SU-DHL-6 (cell line): ENCODE measurements at regions not wholly inside any gene's neighbourhood (a gene's known extent, or its start where the extent isn't known, plus 50 kb on each side); places are given as distances from the start of the nearest gene placed in this dataset.

ENCODE experiments used
- H2AFZ ChIP-seq: fragments of 200-600 bp; sonication (generic); 2 replicates; pipeline ENCODE4 v1.6.1; 2014; ENCODE audit warnings: low read depth, mild to moderate bottlenecking, moderate library complexity, mixed read lengths, antibody characterized with exemption, low read length; ENCODE audit not compliant: severe bottlenecking
- H3F3A ChIP-seq: fragments of 200-600 bp; shearing (Covaris generic); 2 replicates; pipeline ENCODE4 v1.6.0; 2016; ENCODE audit warnings: antibody characterized with exemption, mild to moderate bottlenecking; ENCODE audit not compliant: insufficient read depth
- H3K27ac ChIP-seq: fragments of 200-600 bp; sonication (generic); 2 replicates; pipeline ENCODE4 v1.5.1; 2016; ENCODE audit warnings: low read depth, mild to moderate bottlenecking, low read length, moderate library complexity, mixed read lengths
- H3K27me3 ChIP-seq: fragments of 200-600 bp; sonication (generic), shearing (Covaris generic); 2 replicates; pipeline ENCODE4 v1.6.0; 2014; ENCODE audit warnings: mild to moderate bottlenecking, low read length
- H3K36me3 ChIP-seq: fragments of 200-600 bp; sonication (generic); 2 replicates; pipeline ENCODE4 v1.6.1; 2014; ENCODE audit warnings: mild to moderate bottlenecking, low read length, mixed read lengths
- H3K4me2 ChIP-seq: fragments of 300-600, 200-600 bp; shearing (Covaris generic), sonication (generic); 2 replicates; pipeline ENCODE4 v1.6.0; 2014; ENCODE audit warnings: low read length, low read depth, mild to moderate bottlenecking; ENCODE audit not compliant: poor library complexity, severe bottlenecking
- H3K4me3 ChIP-seq: fragments of 200-600 bp; sonication (generic); 2 replicates; pipeline ENCODE4 v1.5.1; 2014; ENCODE audit warnings: antibody characterized with exemption, low read length, mild to moderate bottlenecking, mixed read lengths; ENCODE audit not compliant: insufficient read depth, poor library complexity, severe bottlenecking
- H3K79me2 ChIP-seq: fragments of 200-600 bp; sonication (generic); 2 replicates; pipeline ENCODE4 v1.6.1; 2014; ENCODE audit warnings: mild to moderate bottlenecking, low read length, moderate library complexity; ENCODE audit not compliant: insufficient read depth
- H3K9ac ChIP-seq: fragments of 200-600 bp; sonication (generic); 2 replicates; pipeline ENCODE4 v1.7.0; 2014; ENCODE audit warnings: mild to moderate bottlenecking, low read length
- H3K9me2 ChIP-seq: fragments of 200-600 bp; sonication (generic); replicated peaks from 2 replicates; pipeline ENCODE4 v1.6.1; 2014; ENCODE audit warnings: low read length; ENCODE audit not compliant: insufficient read depth
- H3K9me3 ChIP-seq: fragments of 200-600 bp; sonication (generic); 2 replicates; pipeline ENCODE4 v1.6.1; 2014; ENCODE audit warnings: low read length, mixed read lengths; ENCODE audit not compliant: insufficient read depth
- H4K20me1 ChIP-seq: fragments of 200-600 bp; sonication (generic); 2 replicates; pipeline ENCODE4 v1.6.1; 2014; ENCODE audit warnings: low read depth, mild to moderate bottlenecking, antibody characterized with exemption, low read length, moderate library complexity, mixed read lengths
- CTCF ChIP-seq: fragments of 200-600 bp; sonication (generic); IDR thresholded peaks from one replicate; pipeline ENCODE4 v1.5.1; 2017; ENCODE audit warnings: antibody characterized with exemption, mild to moderate bottlenecking, low read length, moderate library complexity; ENCODE audit not compliant: insufficient read depth, poor library complexity, severe bottlenecking
- EZH2phosphoT487 ChIP-seq: fragments of 200-600 bp; sonication (generic), shearing (Covaris generic); conservative IDR thresholded peaks from 2 replicates; pipeline ENCODE4 v1.6.1; 2018; ENCODE audit warnings: mild to moderate bottlenecking, antibody characterized with exemption, low read length, moderate library complexity, mixed read lengths

- Histone ChIP-seq H2AFZ (no peak overlapping the region), H3K9me3 (no peaks in the 10 kb centered on the region), H3K9ac (no peak overlapping the region), H3F3A (no peaks in the 10 kb centered on the region), H3K27me3 (no peaks in the 10 kb centered on the region), H3K4me3 (no peak overlapping the region), H4K20me1 (no peaks in the 10 kb centered on the region), H3K27ac (no peak overlapping the region), H3K4me2 (no peak overlapping the region), H3K9me2 (no peaks in the 10 kb centered on the region), H3K79me2 (no peaks in the 10 kb centered on the region), H3K36me3 (no peaks in the 10 kb centered on the region)
- TF ChIP-seq EZH2phosphoT487 (no peak), CTCF (no peak)
Measured at GRCh38 chr9:16138561-16139491, 586.0 kb downstream of the CCDC171 start.

GRCh38 chr9:16139774-16140173 lies 586.9 kb downstream of the CCDC171 start:
- Histone ChIP-seq H3K27ac (no peak overlapping the region), H3K9ac (no peak overlapping the region), H3K9me2 (no peaks in the 10 kb centered on the region), H3K9me3 (no peaks in the 10 kb centered on the region), H3K79me2 (no peaks in the 10 kb centered on the region), H3K4me3 (no peak overlapping the region), H2AFZ (no peak overlapping the region), H3K36me3 (no peaks in the 10 kb centered on the region), H4K20me1 (no peaks in the 10 kb centered on the region), H3K4me2 (no peak overlapping the region), H3K27me3 (no peaks in the 10 kb centered on the region), H3F3A (no peaks in the 10 kb centered on the region)
- TF ChIP-seq EZH2phosphoT487 (no peak), CTCF (no peak)

GRCh38 chr9:16143310-16143709 lies 590.5 kb downstream of the CCDC171 start:
- Histone ChIP-seq H4K20me1 (no peaks in the 10 kb centered on the region), H3K9ac (no peak overlapping the region), H3K79me2 (no peaks in the 10 kb centered on the region), H3K27me3 (no peaks in the 10 kb centered on the region), H3K4me2 (no peak overlapping the region), H3K9me3 (no peaks in the 10 kb centered on the region), H3K4me3 (no peak overlapping the region), H3K27ac (no peak overlapping the region), H2AFZ (no peak overlapping the region), H3K9me2 (no peaks in the 10 kb centered on the region), H3K36me3 (no peaks in the 10 kb centered on the region), H3F3A (no peaks in the 10 kb centered on the region)
- TF ChIP-seq CTCF (no peak), EZH2phosphoT487 (no peak)
